ENCODE measurements at regions not wholly inside any gene's neighbourhood (a gene's known extent, or its start where the extent isn't known, plus 50 kb on each side); places are given as distances from the start of the nearest gene placed in this dataset.

GRCh38 chr14:100659345-100660001 is 67.2 kb upstream of the DLK1 start:
- no peak for TF ChIP-seq CTCF (IDR thresholded peaks at IDR 0.05)
- no peak for TF ChIP-seq POLR2A (IDR thresholded peaks at IDR 0.05)

All from vagina (tissue), 2 donors.